Testis (tissue), 2 donors: ENCODE measurements at regions not wholly inside any gene's neighbourhood (a gene's known extent, or its start where the extent isn't known, plus 50 kb on each side); places are given as distances from the start of the nearest gene placed in this dataset.

Source experiments
- CTCF ChIP-seq, 3 experiments: fragments of 450-650 bp in 2 of 3; fragments of 200-600 bp in 1 of 3; sonication (generic) in 1 of 3; IDR thresholded peaks; one replicate each; pipeline ENCODE4 v1.5.1; 2016 to 2019; ENCODE audit warnings: antibody characterized with exemption in 3 of 3, mild to moderate bottlenecking in 2 of 3, moderate library complexity in 1 of 3
- POLR2A ChIP-seq: fragments of 450-650 bp; IDR thresholded peaks from one replicate; pipeline ENCODE4 v1.6.1; 2017; ENCODE audit warnings: antibody characterized with exemption, mild to moderate bottlenecking, moderate library complexity

- no peak for TF ChIP-seq CTCF (IDR thresholded peaks at IDR 0.05)
- no peak for TF ChIP-seq POLR2A
Measured at GRCh38 chr10:84593506-84593905, 265.1 kb downstream of the CCSER2 start.
